HepG2 (cell line): ENCODE measurements at regions not wholly inside any gene's neighbourhood (a gene's known extent, or its start where the extent isn't known, plus 50 kb on each side); places are given as distances from the start of the nearest gene placed in this dataset.

ENCODE experiments used
- ATAC-seq: fragments of 200-7000 bp; cut with Tn5 transposase; 3 replicates; pipeline ENCODE4 v1.9.1; 2020; ENCODE audit warnings: mild to moderate bottlenecking, moderate library complexity
- BruUV-seq: library from RNA; stranded (reverse); fragments of 400-500 nt; replicated peaks from 2 replicates; lab custom pipeline; 2021; lab: Mats Ljungman, UMichigan
- CTCF ChIA-PET: fragments of 300-600 bp; formaldehyde crosslinking; extraction: SDS; loops from one replicate; lab custom pipeline; 2021; ENCODE audit warnings: low total read pairs, inconsistent platforms, low intra/inter-chr PET ratio; lab: Yijun Ruan, JAX
- POLR2A ChIA-PET: fragments of 350-600 bp; sonication (Branson Sonifier 250); formaldehyde crosslinking; loops from one replicate; lab custom pipeline; 2020; ENCODE audit warnings: antibody characterized with exemption, inconsistent platforms; lab: Yijun Ruan, JAX
- DNase-seq: peaks from one replicate; pipeline ENCODE4 v3.0.0-alpha.2; 2015; ENCODE audit warnings: low spot score
- FAIRE-seq: peaks from 3 replicates; lab custom pipeline; 2011; peaks lifted over from hg19 to GRCh38; lab: Jason Lieb, UNC
- H2AFZ ChIP-seq: one replicate; pipeline ENCODE4 v1.6.1; 2011; ENCODE audit warnings: low read length, inconsistent platforms
- H3K27ac ChIP-seq: fragments of 300-600 bp; 3 replicates; pipeline ENCODE4 v1.8.0; 2011; ENCODE audit warnings: mixed run types, mild to moderate bottlenecking, mixed read lengths, low read length, inconsistent platforms; ENCODE audit not compliant: insufficient read depth; ENCODE audit errors: extremely low read length
- H3K27me3 ChIP-seq, 2 experiments: fragments of 200-600 bp in 1 of 2; 2 replicates in 1 of 2; 3 replicates in 1 of 2; pipeline versions ENCODE4 v1.6.0 to v1.8.0; 2011; ENCODE audit warnings: low read length in 2 of 2, mild to moderate bottlenecking in 2 of 2, moderate library complexity in 2 of 2, inconsistent platforms in 1 of 2; ENCODE audit not compliant: insufficient read depth in 2 of 2, control insufficient read depth in 1 of 2
- H3K36me3 ChIP-seq, 2 experiments: fragments of 200-600 bp in 1 of 2; replicated peaks in 1 of 2; 2 replicates in 1 of 2; 3 replicates in 1 of 2; pipeline versions ENCODE4 v1.5.1 to v1.8.0; 2011; ENCODE audit warnings: low read length in 2 of 2, inconsistent platforms in 1 of 2; ENCODE audit not compliant: insufficient read depth in 2 of 2, control insufficient read depth in 1 of 2
- H3K4me1 ChIP-seq: 2 replicates; pipeline ENCODE4 v1.5.1; 2012; ENCODE audit warnings: low read length, inconsistent platforms; ENCODE audit not compliant: insufficient read depth
- H3K4me2 ChIP-seq: 2 replicates; pipeline ENCODE4 v1.6.0; 2011; ENCODE audit warnings: low read depth, low read length, inconsistent platforms
- H3K4me3 ChIP-seq, 3 experiments: fragments of 200-600 bp in 1 of 3; sonication (generic), shearing (Covaris generic) in 1 of 3; replicated peaks in 1 of 3; 2 replicates each; pipeline ENCODE4 v1.5.1; 2011 to 2016; ENCODE audit warnings: low read length in 3 of 3, inconsistent platforms in 2 of 3, low read depth in 2 of 3, mild to moderate bottlenecking in 2 of 3, control low read depth in 1 of 3, mixed read lengths in 1 of 3; ENCODE audit not compliant: insufficient read depth in 1 of 3
- H3K79me2 ChIP-seq: one replicate; pipeline ENCODE4 v1.6.1; 2011; ENCODE audit warnings: low read length, inconsistent platforms; ENCODE audit not compliant: insufficient read depth
- H3K9ac ChIP-seq: 2 replicates; pipeline ENCODE4 v1.6.0; 2011; ENCODE audit warnings: mild to moderate bottlenecking, low read depth, low read length, inconsistent platforms; ENCODE audit not compliant: insufficient read depth
- H3K9me3 ChIP-seq: 2 replicates; pipeline ENCODE4 v1.5.1; 2012; ENCODE audit warnings: mild to moderate bottlenecking, low read length
- H4K20me1 ChIP-seq: 2 replicates; pipeline ENCODE4 v1.6.0; 2011; ENCODE audit warnings: inconsistent platforms, mild to moderate bottlenecking, low read length, moderate library complexity; ENCODE audit not compliant: insufficient read depth
- EP300 ChIP-seq, 3 experiments: sonication (generic) in 1 of 3; formaldehyde crosslinking in 1 of 3; IDR thresholded peaks; 2 replicates each; pipeline versions ENCODE4 v1.5.1 to v1.6.1; 2011 to 2020; ENCODE audit warnings: low read depth in 2 of 3, low read length in 2 of 3, borderline replicate concordance in 1 of 3, improper control_type of control experiment in 1 of 3, mild to moderate bottlenecking in 1 of 3, missing genetic modification reagents in 1 of 3, moderate library complexity in 1 of 3
- GATAD1 ChIP-seq: IDR thresholded peaks from 2 replicates; pipeline ENCODE4 v1.6.1; 2016; ENCODE audit warnings: missing genetic modification reagents, missing compliant biosample characterization
- HNF4A ChIP-seq: sonication (generic); formaldehyde crosslinking; IDR thresholded peaks from 2 replicates; pipeline ENCODE4 v1.4.0; 2020; ENCODE audit warnings: missing genetic modification reagents
- HOXA3 ChIP-seq: sonication (generic); formaldehyde crosslinking; IDR thresholded peaks from 2 replicates; pipeline ENCODE4 v1.5.0; 2020; ENCODE audit warnings: missing genetic modification reagents
- JDP2 ChIP-seq: sonication (generic); formaldehyde crosslinking; IDR thresholded peaks from 2 replicates; pipeline ENCODE4 v1.8.1; 2022; ENCODE audit warnings: missing genetic modification reagents, borderline replicate concordance
- NAIF1 ChIP-seq: sonication (generic); formaldehyde crosslinking; IDR thresholded peaks from 2 replicates; pipeline ENCODE4 v1.5.0; 2020; ENCODE audit warnings: mild to moderate bottlenecking, missing genetic modification reagents, borderline replicate concordance
- RFX1 ChIP-seq: fragments of 450-650 bp; IDR thresholded peaks from 2 replicates; pipeline ENCODE4 v1.6.1; 2017
- YY1 ChIP-seq: IDR thresholded peaks from 2 replicates; pipeline ENCODE4 v1.6.1; 2011; ENCODE audit warnings: low read length, low read depth, moderate library complexity, mild to moderate bottlenecking; ENCODE audit not compliant: insufficient read depth, insufficient replicate concordance
- ZBTB42 ChIP-seq: sonication (generic); formaldehyde crosslinking; IDR thresholded peaks from 2 replicates; pipeline ENCODE4 v1.5.0; 2020; ENCODE audit warnings: mild to moderate bottlenecking, missing genetic modification reagents
- ZFAT ChIP-seq: sonication (generic); formaldehyde crosslinking; conservative IDR thresholded peaks from 2 replicates; pipeline ENCODE4 v1.8.1; 2023; ENCODE audit warnings: missing genetic modification reagents, inconsistent platforms
- ZFP62 ChIP-seq: sonication (generic); formaldehyde crosslinking; IDR thresholded peaks from 2 replicates; pipeline ENCODE4 v1.4.0; 2020; ENCODE audit warnings: missing genetic modification reagents
- ZFX ChIP-seq: sonication (generic); formaldehyde crosslinking; IDR thresholded peaks from 2 replicates; pipeline ENCODE4 v1.4.0; 2020; ENCODE audit warnings: mild to moderate bottlenecking, low read depth, missing genetic modification reagents, moderate library complexity
- ZNF143 ChIP-seq: sonication (generic); formaldehyde crosslinking; IDR thresholded peaks from 2 replicates; pipeline ENCODE4 v1.4.0; 2020; ENCODE audit warnings: missing genetic modification reagents
- ZNF234 ChIP-seq: sonication (generic); formaldehyde crosslinking; conservative IDR thresholded peaks from 2 replicates; pipeline ENCODE4 v1.5.1; 2020; ENCODE audit warnings: mild to moderate bottlenecking, missing genetic modification reagents
- ZSCAN9 ChIP-seq: IDR thresholded peaks from 2 replicates; pipeline ENCODE4 v1.6.1; 2016; ENCODE audit warnings: borderline replicate concordance
- WGBS: methylation state at CpG from one replicate; pipeline ENCODE4 v1.1.6; 2017; ENCODE audit warnings: low lambda C conversion rate; 5-methylcytosine and 5-hydroxymethylcytosine counted together
- in situ Hi-C: cut with HindIII; loops from 2 replicates; pipeline ENCODE4 v1.10.0; 2017; ENCODE audit warnings: low pct_unique_long_range_greater_than_20kb; ENCODE audit not compliant: extremely low pct_ligation_motif_present
- intact Hi-C: fragments of 100-400 bp; cut with micrococcal nuclease; formaldehyde crosslinking; loops from one replicate; pipeline ENCODE4 v1.10.0; 2022; ENCODE audit not compliant: unreplicated experiment
- TF ChIP-seq, protein P1 (sequence below): sonication (generic); formaldehyde crosslinking; IDR thresholded peaks from 2 replicates; pipeline ENCODE4 v1.5.0; 2020; ENCODE audit warnings: mild to moderate bottlenecking, missing genetic modification reagents
- TF ChIP-seq, protein P2 (sequence below): sonication (generic); formaldehyde crosslinking; IDR thresholded peaks from 2 replicates; pipeline ENCODE4 v1.8.0; 2022; ENCODE audit warnings: mild to moderate bottlenecking, missing genetic modification reagents; ENCODE audit not compliant: insufficient replicate concordance

DNA sequence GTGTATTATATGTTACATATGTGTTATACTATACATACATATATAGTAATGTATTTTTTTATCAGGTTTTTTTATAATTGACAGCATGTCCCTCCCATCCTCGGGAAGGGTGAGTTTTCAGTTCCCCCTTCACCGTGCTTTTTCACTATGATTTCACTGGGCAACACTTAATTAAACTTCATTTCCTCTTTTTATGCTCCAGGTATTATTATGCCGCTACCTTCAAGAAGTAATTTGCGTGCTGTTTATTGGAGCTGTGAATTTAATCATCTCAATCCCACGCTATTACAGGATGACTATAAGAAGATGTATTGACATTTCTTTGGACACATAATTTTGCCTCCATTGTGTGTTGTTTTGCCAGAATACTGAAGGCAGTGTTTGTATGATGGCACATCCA lies 228.6 kb downstream of the SAMD5 start:
- H3K4me3 ChIP-seq = no peak overlapping the region
- no peak overlapping the region for H3K27ac ChIP-seq
- POLR2A ChIA-PET = no interaction called here
- H2AFZ ChIP-seq = no peak overlapping the region
- H3K79me2 ChIP-seq = no peaks in the 10 kb centered on the region
- DNase-seq = no peak
- no peaks in the 10 kb centered on the region for H3K36me3 ChIP-seq
- no peaks in the 10 kb centered on the region for H3K4me1 ChIP-seq
- no peak overlapping the region for H3K9ac ChIP-seq
- H3K9me3 ChIP-seq = no peaks in the 10 kb centered on the region
- FAIRE-seq = no peak
- BruUV-seq = no TSS peak
- no peak overlapping the region for H3K4me2 ChIP-seq
- CTCF ChIA-PET = no interaction called here
- no peaks in the 10 kb centered on the region for H3K27me3 ChIP-seq
- intact Hi-C loops = no loop called here
- ATAC-seq = no peak
- H4K20me1 ChIP-seq = no peaks in the 10 kb centered on the region
- WGBS = 48% methylated on average over 5 of the region's 5 CpGs
- no peak for TF ChIP-seq NAIF1
- no peak for TF ChIP-seq HNF4A (CRISPR knock-in tag)
- in situ Hi-C loops = no loop called here

DNA sequence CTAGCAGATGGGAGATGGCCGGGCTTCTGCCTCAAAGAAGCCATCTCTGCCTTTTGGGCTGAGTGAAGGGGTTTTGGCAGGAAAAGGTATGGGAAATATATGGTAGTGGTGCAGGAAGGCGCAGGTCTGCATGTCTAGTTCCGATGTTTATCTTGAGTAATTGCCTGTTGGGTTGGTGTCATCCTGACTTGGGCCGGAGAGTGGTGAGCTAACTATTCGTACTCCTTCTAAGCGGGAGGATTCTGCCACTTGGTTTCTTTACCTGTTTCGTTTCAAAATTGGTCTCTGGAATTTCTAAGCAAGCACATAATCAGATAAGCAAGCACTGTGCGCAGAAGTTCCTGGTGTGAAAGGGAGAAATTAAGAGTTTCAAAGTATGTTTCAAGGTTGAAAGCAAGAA lies 229.6 kb downstream of the SAMD5 start:
- WGBS = 45% methylated on average over 8 of the region's 8 CpGs
- intact Hi-C loops = no loop called here
- Histone ChIP-seq H3K79me2 (no peaks in the 10 kb centered on the region), H3K4me1 (no peaks in the 10 kb centered on the region), H3K27ac (no peak overlapping the region), H3K36me3 (no peaks in the 10 kb centered on the region), H2AFZ (no peak overlapping the region), H3K4me3 (no peak overlapping the region), H3K9ac (no peak overlapping the region), H4K20me1 (no peaks in the 10 kb centered on the region), H3K27me3 (no peaks in the 10 kb centered on the region), H3K4me2 (no peak overlapping the region), H3K9me3 (no peaks in the 10 kb centered on the region)
- ChIA-PET CTCF (no interaction called here), POLR2A (no interaction called here)
- ATAC-seq (no peak), DNase-seq (no peak), FAIRE-seq (no peak)
- in situ Hi-C loops = no loop called here
- BruUV-seq = no TSS peak
- TF ChIP-seq ZNF234 (CRISPR knock-in tag) (no peak), HOXA3 (CRISPR knock-in tag) (no peak), EP300 (IDR thresholded peaks at IDR 0.05; ENCODE audit: low read depth in 2 of 2, low read length in 2 of 2) (no peak), EP300 (CRISPR knock-in tag; IDR thresholded peaks at IDR 0.05; ENCODE audit: borderline replicate concordance) (no peak), YY1 (no peak), ZNF143 (no peak), JDP2 (CRISPR knock-in tag) (no peak), ZSCAN9 (CRISPR knock-in tag) (no peak), RFX1 (no peak), ZFAT (CRISPR knock-in tag) (no peak), GATAD1 (CRISPR knock-in tag) (no peak), ZBTB42 (no peak), ZFX (no peak), ZFP62 (CRISPR knock-in tag) (no peak)
- TF ChIP-seq, protein P1, sequence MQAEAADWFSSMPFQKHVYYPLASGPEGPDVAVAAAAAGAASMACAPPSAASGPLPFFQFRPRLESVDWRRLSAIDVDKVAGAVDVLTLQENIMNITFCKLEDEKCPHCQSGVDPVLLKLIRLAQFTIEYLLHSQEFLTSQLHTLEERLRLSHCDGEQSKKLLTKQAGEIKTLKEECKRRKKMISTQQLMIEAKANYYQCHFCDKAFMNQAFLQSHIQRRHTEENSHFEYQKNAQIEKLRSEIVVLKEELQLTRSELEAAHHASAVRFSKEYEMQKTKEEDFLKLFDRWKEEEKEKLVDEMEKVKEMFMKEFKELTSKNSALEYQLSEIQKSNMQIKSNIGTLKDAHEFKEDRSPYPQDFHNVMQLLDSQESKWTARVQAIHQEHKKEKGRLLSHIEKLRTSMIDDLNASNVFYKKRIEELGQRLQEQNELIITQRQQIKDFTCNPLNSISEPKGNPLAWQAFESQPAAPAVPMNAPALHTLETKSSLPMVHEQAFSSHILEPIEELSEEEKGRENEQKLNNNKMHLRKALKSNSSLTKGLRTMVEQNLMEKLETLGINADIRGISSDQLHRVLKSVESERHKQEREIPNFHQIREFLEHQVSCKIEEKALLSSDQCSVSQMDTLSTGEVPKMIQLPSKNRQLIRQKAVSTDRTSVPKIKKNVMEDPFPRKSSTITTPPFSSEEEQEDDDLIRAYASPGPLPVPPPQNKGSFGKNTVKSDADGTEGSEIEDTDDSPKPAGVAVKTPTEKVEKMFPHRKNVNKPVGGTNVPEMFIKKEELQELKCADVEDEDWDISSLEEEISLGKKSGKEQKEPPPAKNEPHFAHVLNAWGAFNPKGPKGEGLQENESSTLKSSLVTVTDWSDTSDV (CRISPR knock-in tag) = no peak
- TF ChIP-seq, protein P2, sequence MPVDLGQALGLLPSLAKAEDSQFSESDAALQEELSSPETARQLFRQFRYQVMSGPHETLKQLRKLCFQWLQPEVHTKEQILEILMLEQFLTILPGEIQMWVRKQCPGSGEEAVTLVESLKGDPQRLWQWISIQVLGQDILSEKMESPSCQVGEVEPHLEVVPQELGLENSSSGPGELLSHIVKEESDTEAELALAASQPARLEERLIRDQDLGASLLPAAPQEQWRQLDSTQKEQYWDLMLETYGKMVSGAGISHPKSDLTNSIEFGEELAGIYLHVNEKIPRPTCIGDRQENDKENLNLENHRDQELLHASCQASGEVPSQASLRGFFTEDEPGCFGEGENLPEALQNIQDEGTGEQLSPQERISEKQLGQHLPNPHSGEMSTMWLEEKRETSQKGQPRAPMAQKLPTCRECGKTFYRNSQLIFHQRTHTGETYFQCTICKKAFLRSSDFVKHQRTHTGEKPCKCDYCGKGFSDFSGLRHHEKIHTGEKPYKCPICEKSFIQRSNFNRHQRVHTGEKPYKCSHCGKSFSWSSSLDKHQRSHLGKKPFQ = no peak
